ENCODE measurements at regions not wholly inside any gene's neighbourhood (a gene's known extent, or its start where the extent isn't known, plus 50 kb on each side); places are given as distances from the start of the nearest gene placed in this dataset.

DNA sequence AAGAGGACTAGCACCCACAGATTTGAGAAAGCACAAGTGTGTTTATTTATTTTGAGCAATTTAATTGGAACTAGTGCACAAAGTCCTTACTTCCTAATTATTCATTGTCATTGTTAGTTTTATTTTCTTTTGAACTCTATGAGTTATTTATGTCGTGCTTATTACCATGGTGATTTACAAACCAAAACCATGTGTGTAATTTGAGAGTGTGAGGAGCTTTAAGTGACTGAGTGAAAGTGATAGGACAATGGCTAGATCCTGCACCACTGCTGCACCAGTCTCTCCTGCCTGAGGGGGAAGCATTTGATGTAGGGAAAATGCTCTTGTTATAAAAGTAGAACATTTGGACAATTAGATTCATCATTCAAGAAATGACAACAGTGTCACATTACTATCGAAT is 172.3 kb upstream of the KLF12 start:
- no peaks in the 10 kb centered on the region for H3K36me3 ChIP-seq
- H3K27ac ChIP-seq, result peak overlapping the region in 1 of 2 donors; percentile 2
- peaks cover 0 to 15% of the 10 kb centered on the region in 2 donors for H3K4me1 ChIP-seq
- no peaks in the 10 kb centered on the region for H3K27me3 ChIP-seq
- no peak for TF ChIP-seq CTCF (IDR thresholded peaks at IDR 0.05)
- no peaks in the 10 kb centered on the region for H3K9me3 ChIP-seq
- H3K4me3 ChIP-seq, result no peak overlapping the region
- DNase-seq (ENCODE audit: low spot score), result no peak

- Histone ChIP-seq H3K27me3 (no peaks in the 10 kb centered on the region), H3K4me3 (peak overlapping the region in 1 of 2 donors; percentile 5), H3K27ac (peak overlapping the region; percentile 2 to 10), H3K9me3 (no peaks in the 10 kb centered on the region), H3K36me3 (no peaks in the 10 kb centered on the region), H3K4me1 (peaks cover 0 to 16% of the 10 kb centered on the region in 2 donors)
- DNase-seq (ENCODE audit: low spot score), result no peak
- no peak for TF ChIP-seq CTCF (IDR thresholded peaks at IDR 0.05)
Observed at GRCh38 chr13:74305876-74306275, 171.7 kb upstream of the KLF12 start.

DNA sequence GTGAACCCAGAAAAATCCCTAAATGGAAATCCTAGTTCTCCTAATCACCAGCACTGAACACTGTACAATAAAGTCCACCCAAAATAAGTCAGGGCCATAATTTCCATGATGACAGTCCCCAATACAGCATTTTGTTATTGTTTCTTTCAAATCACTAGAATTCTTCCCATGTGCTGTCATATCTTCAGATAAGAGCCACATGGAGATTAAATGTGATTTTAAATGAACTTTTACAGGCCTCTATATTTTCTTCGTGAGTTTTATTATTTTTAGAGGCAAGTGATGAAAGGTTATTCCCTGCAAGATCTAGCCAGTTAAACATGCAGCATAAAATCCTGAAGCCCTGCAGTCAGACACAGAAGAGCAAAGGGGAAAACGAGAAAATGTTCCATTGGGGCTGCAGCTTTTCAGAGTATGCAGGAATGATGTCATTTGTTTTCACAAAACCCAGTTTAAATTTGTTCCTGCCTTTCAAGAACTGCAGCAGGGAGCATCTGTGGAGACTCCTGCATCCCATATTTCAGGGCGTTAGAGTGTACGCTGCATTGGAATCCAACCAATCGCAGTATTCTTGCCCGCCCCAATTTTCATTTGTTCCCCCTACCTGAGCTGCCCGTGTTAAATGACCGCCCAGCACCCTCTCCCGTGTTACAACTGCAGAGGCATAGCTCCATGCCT is 167.2 kb upstream of the KLF12 start:
- H3K4me3 ChIP-seq, result no peak overlapping the region
- no peaks in the 10 kb centered on the region for H3K27me3 ChIP-seq
- TF ChIP-seq CTCF (IDR thresholded peaks at IDR 0.05), result no peak
- no peak for DNase-seq (ENCODE audit: low spot score)
- H3K27ac ChIP-seq, result peak overlapping the region in 1 of 2 donors; percentile 45
- H3K9me3 ChIP-seq, result no peaks in the 10 kb centered on the region
- H3K36me3 ChIP-seq, result no peaks in the 10 kb centered on the region
- H3K4me1 ChIP-seq, result peaks cover 0 to 19% of the 10 kb centered on the region in 2 donors

DNA sequence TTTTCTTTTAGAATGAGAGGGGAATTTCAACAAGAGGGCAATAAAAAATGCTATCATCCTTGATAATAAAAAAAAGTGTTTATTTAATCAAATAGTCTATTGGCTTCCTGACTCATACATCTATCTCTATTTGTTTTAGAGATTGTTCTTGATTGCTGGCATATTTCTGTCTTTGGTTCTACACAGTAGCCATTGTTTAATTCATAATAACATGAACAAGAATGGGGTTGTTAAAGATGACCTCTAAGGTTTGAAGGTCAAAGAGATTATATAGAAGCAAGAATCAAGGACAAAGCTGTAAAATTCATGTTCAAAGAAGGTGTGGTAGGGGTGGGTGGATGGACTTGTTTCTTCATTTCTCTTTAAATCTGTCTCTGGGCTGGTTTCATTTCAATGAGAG is 166.0 kb upstream of the KLF12 start:
- no peak for DNase-seq (ENCODE audit: low spot score)
- Histone ChIP-seq H3K27me3 (no peaks in the 10 kb centered on the region), H3K27ac (peak overlapping the region in 1 of 2 donors; percentile 45), H3K9me3 (no peaks in the 10 kb centered on the region), H3K4me1 (peaks cover 0 to 19% of the 10 kb centered on the region in 2 donors), H3K36me3 (no peaks in the 10 kb centered on the region), H3K4me3 (no peak overlapping the region)
- TF ChIP-seq CTCF (IDR thresholded peaks at IDR 0.05), result no peak

- H3K4me1 ChIP-seq, result peaks cover 0 to 19% of the 10 kb centered on the region in 2 donors
- H3K36me3 ChIP-seq, result no peaks in the 10 kb centered on the region
- no peak overlapping the region for H3K27ac ChIP-seq
- no peaks in the 10 kb centered on the region for H3K9me3 ChIP-seq
- H3K27me3 ChIP-seq, result no peaks in the 10 kb centered on the region
- no peak for TF ChIP-seq CTCF (IDR thresholded peaks at IDR 0.05)
- DNase-seq (ENCODE audit: low spot score), result no peak
- no peak overlapping the region for H3K4me3 ChIP-seq
Observed at GRCh38 chr13:74299721-74300120, 165.5 kb upstream of the KLF12 start.

DNA sequence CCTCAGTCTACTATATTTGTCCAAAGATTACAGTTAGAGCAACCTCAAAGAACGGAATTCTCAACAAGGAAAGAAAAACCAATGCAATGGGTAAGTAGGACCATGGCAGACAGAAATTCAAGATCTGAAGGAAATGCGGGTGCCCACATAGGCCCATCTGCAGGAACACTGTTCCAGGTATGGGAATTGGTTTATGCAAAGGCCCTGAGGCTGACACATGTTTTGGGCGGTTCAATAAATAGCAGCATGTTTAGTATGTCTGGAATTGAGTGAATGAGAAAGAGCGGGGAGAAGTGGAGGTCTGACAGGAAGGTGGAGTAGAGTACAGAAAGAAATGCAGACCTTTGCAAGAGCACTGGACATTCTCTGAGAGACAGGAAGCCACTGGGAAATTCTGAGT is 164.7 kb upstream of the KLF12 start:
- no peak overlapping the region for H3K4me3 ChIP-seq
- no peaks in the 10 kb centered on the region for H3K9me3 ChIP-seq
- no peak for DNase-seq (ENCODE audit: low spot score)

More for the DNA sequence above, 164.7 kb upstream of the KLF12 start:
- TF ChIP-seq CTCF (IDR thresholded peaks at IDR 0.05), result no peak
- Histone ChIP-seq H3K27ac (no peak overlapping the region), H3K4me1 (peaks cover 0 to 19% of the 10 kb centered on the region in 2 donors), H3K27me3 (no peaks in the 10 kb centered on the region), H3K36me3 (no peaks in the 10 kb centered on the region)
